Calu3 (cell line): ENCODE measurements at regions not wholly inside any gene's neighbourhood (a gene's known extent, or its start where the extent isn't known, plus 50 kb on each side); places are given as distances from the start of the nearest gene placed in this dataset.

ENCODE experiments used
- BruUV-seq: library from RNA; stranded (reverse); fragments of 400-500 nt; replicated peaks from 2 replicates; lab custom pipeline; 2021; lab: Mats Ljungman, UMichigan
- CTCF ChIA-PET: fragments of 300-600 bp; sonication (Branson Sonifier 250); formaldehyde crosslinking; loops from one replicate; lab custom pipeline; 2022; ENCODE audit warnings: antibody characterized with exemption; lab: Charles Lee
- DNase-seq: peaks from one replicate; pipeline ENCODE4 v3.0.0; 2022
- H3K27ac Mint-ChIP-seq: one replicate; pipeline ENCODE4 v1.8.0; 2022; ENCODE audit warnings: mixed read lengths; ENCODE audit not compliant: unreplicated experiment
- H3K27me3 Mint-ChIP-seq: one replicate; pipeline ENCODE4 v1.8.0; 2022; ENCODE audit warnings: mixed read lengths; ENCODE audit not compliant: unreplicated experiment
- H3K36me3 Mint-ChIP-seq: one replicate; pipeline ENCODE4 v1.8.0; 2022; ENCODE audit warnings: mild to moderate bottlenecking, moderate library complexity, mixed read lengths; ENCODE audit not compliant: insufficient read depth, unreplicated experiment
- H3K4me1 Mint-ChIP-seq: one replicate; pipeline ENCODE4 v1.8.0; 2022; ENCODE audit warnings: mild to moderate bottlenecking, low read depth, mixed read lengths; ENCODE audit not compliant: unreplicated experiment
- H3K4me3 Mint-ChIP-seq: one replicate; pipeline ENCODE4 v1.8.0; 2022; ENCODE audit warnings: mild to moderate bottlenecking, low read depth, moderate library complexity, mixed read lengths; ENCODE audit not compliant: unreplicated experiment
- H3K9me3 Mint-ChIP-seq: one replicate; pipeline ENCODE4 v1.8.0; 2022; ENCODE audit warnings: low read depth, mixed read lengths; ENCODE audit not compliant: unreplicated experiment
- intact Hi-C: fragments of 100-400 bp; cut with micrococcal nuclease; formaldehyde crosslinking; loops from one replicate; pipeline ENCODE4 v1.10.0; 2022; ENCODE audit not compliant: unreplicated experiment
- TF ChIP-seq, protein P1 (sequence below): fragments of 200-600 bp; IDR thresholded peaks from one replicate; pipeline ENCODE4 v1.8.0; 2022; ENCODE audit warnings: antibody characterized with exemption; ENCODE audit not compliant: unreplicated experiment

- H3K4me1 Mint-ChIP-seq = no peaks in the 10 kb centered on the region
- intact Hi-C loops = no loop called here
Measured at GRCh38 chr16:62846399-62847057, 810.3 kb upstream of the CDH8 start.

GRCh38 chr16:62832214-62832613 is 796.0 kb upstream of the CDH8 start:
- TF ChIP-seq, protein P1, sequence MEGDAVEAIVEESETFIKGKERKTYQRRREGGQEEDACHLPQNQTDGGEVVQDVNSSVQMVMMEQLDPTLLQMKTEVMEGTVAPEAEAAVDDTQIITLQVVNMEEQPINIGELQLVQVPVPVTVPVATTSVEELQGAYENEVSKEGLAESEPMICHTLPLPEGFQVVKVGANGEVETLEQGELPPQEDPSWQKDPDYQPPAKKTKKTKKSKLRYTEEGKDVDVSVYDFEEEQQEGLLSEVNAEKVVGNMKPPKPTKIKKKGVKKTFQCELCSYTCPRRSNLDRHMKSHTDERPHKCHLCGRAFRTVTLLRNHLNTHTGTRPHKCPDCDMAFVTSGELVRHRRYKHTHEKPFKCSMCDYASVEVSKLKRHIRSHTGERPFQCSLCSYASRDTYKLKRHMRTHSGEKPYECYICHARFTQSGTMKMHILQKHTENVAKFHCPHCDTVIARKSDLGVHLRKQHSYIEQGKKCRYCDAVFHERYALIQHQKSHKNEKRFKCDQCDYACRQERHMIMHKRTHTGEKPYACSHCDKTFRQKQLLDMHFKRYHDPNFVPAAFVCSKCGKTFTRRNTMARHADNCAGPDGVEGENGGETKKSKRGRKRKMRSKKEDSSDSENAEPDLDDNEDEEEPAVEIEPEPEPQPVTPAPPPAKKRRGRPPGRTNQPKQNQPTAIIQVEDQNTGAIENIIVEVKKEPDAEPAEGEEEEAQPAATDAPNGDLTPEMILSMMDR = no peak
- no peaks in the 10 kb centered on the region for H3K4me1 Mint-ChIP-seq
- H3K27ac Mint-ChIP-seq = no peak overlapping the region
- no peaks in the 10 kb centered on the region for H3K36me3 Mint-ChIP-seq
- no peak overlapping the region for H3K4me3 Mint-ChIP-seq
- CTCF ChIA-PET = no interaction called here
- peaks cover 13% of the 10 kb centered on the region for H3K9me3 Mint-ChIP-seq
- H3K27me3 Mint-ChIP-seq = no peaks in the 10 kb centered on the region
- no TSS peak for BruUV-seq
- no peak for DNase-seq
- intact Hi-C loops = no loop called here

More at GRCh38 chr16:62846399-62847057, 810.3 kb upstream of the CDH8 start:
- H3K27ac Mint-ChIP-seq = no peak overlapping the region
- DNase-seq = no peak
- peaks cover 3% of the 10 kb centered on the region for H3K9me3 Mint-ChIP-seq
- H3K27me3 Mint-ChIP-seq = no peaks in the 10 kb centered on the region
- CTCF ChIA-PET = no interaction called here
- no peak overlapping the region for H3K4me3 Mint-ChIP-seq
- TF ChIP-seq, protein P1 = no peak
- no peaks in the 10 kb centered on the region for H3K36me3 Mint-ChIP-seq
- BruUV-seq = no TSS peak

GRCh38 chr16:62831235-62831850 is 795.1 kb upstream of the CDH8 start:
- no peaks in the 10 kb centered on the region for H3K36me3 Mint-ChIP-seq
- H3K4me1 Mint-ChIP-seq = no peaks in the 10 kb centered on the region
- no peak overlapping the region for H3K27ac Mint-ChIP-seq
- peaks cover 13% of the 10 kb centered on the region for H3K9me3 Mint-ChIP-seq
- intact Hi-C loops = no loop called here
- H3K4me3 Mint-ChIP-seq = no peak overlapping the region
- CTCF ChIA-PET = no interaction called here
- TF ChIP-seq, protein P1 = no peak
- no peak for DNase-seq
- H3K27me3 Mint-ChIP-seq = no peaks in the 10 kb centered on the region
- no TSS peak for BruUV-seq

- no peaks in the 10 kb centered on the region for H3K4me1 Mint-ChIP-seq
- no peak overlapping the region for H3K27ac Mint-ChIP-seq
- peaks cover 12% of the 10 kb centered on the region for H3K9me3 Mint-ChIP-seq
- no peaks in the 10 kb centered on the region for H3K27me3 Mint-ChIP-seq
- no peaks in the 10 kb centered on the region for H3K36me3 Mint-ChIP-seq
- H3K4me3 Mint-ChIP-seq = no peak overlapping the region
- intact Hi-C loops = no loop called here
- TF ChIP-seq, protein P1 = no peak
- no peak for DNase-seq
- BruUV-seq = no TSS peak
- CTCF ChIA-PET = no interaction called here
Measured at GRCh38 chr16:62829607-62830006, 793.4 kb upstream of the CDH8 start.
